ENCODE measurements at regions not wholly inside any gene's neighbourhood (a gene's known extent, or its start where the extent isn't known, plus 50 kb on each side); places are given as distances from the start of the nearest gene placed in this dataset.
A peak's percentile ranks its signal among the peaks of the same experiment; 100 is the strongest.
"Not testable (repeated sequence)": the region's sequence is repeated elsewhere in the genome, so short reads cannot be mapped to it uniquely, and the experiment has no call there.

- not testable (repeated sequence) for DNase-seq
Measured at GRCh38 chr3:125697979-125698640, 102.8 kb upstream of the OSBPL11 start.

GRCh38 chr3:125715651-125716050 is 120.4 kb upstream of the OSBPL11 start:
- no peak for DNase-seq

- not testable (repeated sequence) for DNase-seq
Measured at GRCh38 chr3:125732151-125732550, 136.9 kb upstream of the OSBPL11 start.

GRCh38 chr3:125741991-125742718 is 146.9 kb upstream of the OSBPL11 start:
- DNase-seq = not testable (repeated sequence)

- not testable (repeated sequence) for DNase-seq
Measured at GRCh38 chr3:125742845-125743244, 147.5 kb upstream of the OSBPL11 start.

- DNase-seq = not testable (repeated sequence)
Measured at GRCh38 chr3:125757050-125757449, 161.8 kb upstream of the OSBPL11 start.

GRCh38 chr3:125758641-125759130 is 163.4 kb upstream of the OSBPL11 start:
- not testable (repeated sequence) for DNase-seq

GRCh38 chr3:125762601-125763000 is 167.3 kb upstream of the OSBPL11 start:
- DNase-seq = not testable (repeated sequence)

- DNase-seq = peak; percentile 34
Measured at GRCh38 chr3:125766285-125766826, 171.1 kb upstream of the OSBPL11 start.

GRCh38 chr3:125766931-125767330 is 171.6 kb upstream of the OSBPL11 start:
- DNase-seq = not testable (repeated sequence)

- no peak for DNase-seq
Measured at GRCh38 chr3:125767641-125768040, 172.3 kb upstream of the OSBPL11 start.

- not testable (repeated sequence) for DNase-seq
Measured at GRCh38 chr3:125768821-125769220, 173.5 kb upstream of the OSBPL11 start.

GRCh38 chr3:125771506-125771905 is 176.2 kb upstream of the OSBPL11 start:
- not testable (repeated sequence) for DNase-seq

GRCh38 chr3:125774433-125775034 is 179.2 kb upstream of the OSBPL11 start:
- DNase-seq = not testable (repeated sequence)

GRCh38 chr3:125775106-125775505 is 179.8 kb upstream of the OSBPL11 start:
- not testable (repeated sequence) for DNase-seq

GRCh38 chr3:125775606-125776294 is 180.5 kb upstream of the OSBPL11 start:
- DNase-seq = not testable (repeated sequence)

GRCh38 chr3:125779276-125779675 is 184.0 kb upstream of the OSBPL11 start:
- not testable (repeated sequence) for DNase-seq

- DNase-seq = not testable (repeated sequence)
Measured at GRCh38 chr3:125779918-125780317, 184.6 kb upstream of the OSBPL11 start.

GRCh38 chr3:125781678-125782077 is 186.4 kb upstream of the OSBPL11 start:
- DNase-seq = not testable (repeated sequence)

GRCh38 chr3:125790312-125790711 is 178.7 kb upstream of the ROPN1B start:
- not testable (repeated sequence) for DNase-seq

GRCh38 chr3:125791021-125791420 is 178.0 kb upstream of the ROPN1B start:
- not testable (repeated sequence) for DNase-seq

GRCh38 chr3:125810010-125810409 is 159.0 kb upstream of the ROPN1B start:
- not testable (repeated sequence) for DNase-seq

Data from effector CD4-positive, alpha-beta T cell (primary cell).